ENCODE measurements at regions not wholly inside any gene's neighbourhood (a gene's known extent, or its start where the extent isn't known, plus 50 kb on each side); places are given as distances from the start of the nearest gene placed in this dataset.

DNA sequence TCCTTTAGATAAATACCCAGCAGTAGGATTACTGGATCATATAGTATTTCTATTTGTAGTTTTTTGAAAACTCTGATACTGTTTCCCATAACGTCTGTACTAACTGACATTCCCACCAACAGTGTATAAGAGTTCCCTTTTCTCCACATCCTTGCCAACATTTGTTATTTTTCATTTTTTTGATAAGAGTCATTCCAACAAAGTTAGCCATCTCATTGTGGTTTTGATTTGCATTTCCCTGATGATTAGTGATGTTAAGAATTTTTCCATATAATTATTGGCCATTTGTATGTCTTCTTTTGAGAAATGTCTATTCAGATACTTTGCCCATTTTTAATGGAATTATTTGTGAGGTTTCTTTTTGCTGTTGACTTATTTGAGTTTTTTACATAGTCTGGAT, 486.0 kb downstream of the FLRT2 start (continued):
- TF ChIP-seq NR2F2 (IDR thresholded peaks at IDR 0.05) (no peak), FOXA2 (IDR thresholded peaks at IDR 0.05) (no peak), HNF4A (conservative IDR thresholded peaks at IDR 0.05) (no peak)

DNA sequence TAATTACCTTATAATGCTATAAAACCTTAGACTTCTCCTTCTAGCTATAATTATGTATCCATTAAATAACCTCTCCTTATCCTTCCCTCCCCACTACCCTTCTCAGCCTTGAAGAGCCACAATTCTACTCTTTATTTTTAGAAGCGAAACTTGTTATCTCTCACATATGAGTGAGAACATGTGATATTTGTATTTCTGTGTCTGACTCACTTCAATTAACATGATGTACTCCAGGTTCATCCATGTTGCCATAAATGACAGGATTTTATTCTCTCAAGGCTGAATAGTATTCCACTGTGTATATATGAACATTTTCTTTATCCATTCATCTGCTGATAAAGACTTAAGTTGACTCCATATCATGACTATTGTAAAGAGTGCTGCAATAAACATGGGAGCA, 485.6 kb downstream of the FLRT2 start:
- Histone ChIP-seq H3K4me3 (ENCODE audit: low read depth in 1 of 3, low read length in 3 of 3) (no peak overlapping the region), H3K27ac (ENCODE audit: low read depth in 1 of 2, low read length in 2 of 2) (no peak overlapping the region), H3K36me3 (ENCODE audit: control insufficient read depth in 4 of 4, insufficient read depth in 3 of 4, low read depth in 1 of 4, low read length in 3 of 4) (no peaks in the 10 kb centered on the region), H3K4me1 (ENCODE audit: control insufficient read depth in 4 of 4, insufficient read depth in 4 of 4, low read length in 3 of 4) (no peaks in the 10 kb centered on the region), H3K9me3 (ENCODE audit: control insufficient read depth in 4 of 4, low read length in 3 of 4) (no peaks in the 10 kb centered on the region), H3K27me3 (ENCODE audit: control insufficient read depth in 4 of 4, insufficient read depth in 4 of 4, low read length in 3 of 4) (no peaks in the 10 kb centered on the region), H3K9ac (ENCODE audit: low read depth in 1 of 2, low read length in 2 of 2) (no peak overlapping the region)
- no peak for DNase-seq (ENCODE audit: low spot score)
- 89% methylated on average over 1 of the region's 1 CpG for WGBS
- TF ChIP-seq FOXA2 (IDR thresholded peaks at IDR 0.05) (no peak), SP1 (IDR thresholded peaks at IDR 0.05) (no peak)
- TF ChIP-seq, protein P1, sequence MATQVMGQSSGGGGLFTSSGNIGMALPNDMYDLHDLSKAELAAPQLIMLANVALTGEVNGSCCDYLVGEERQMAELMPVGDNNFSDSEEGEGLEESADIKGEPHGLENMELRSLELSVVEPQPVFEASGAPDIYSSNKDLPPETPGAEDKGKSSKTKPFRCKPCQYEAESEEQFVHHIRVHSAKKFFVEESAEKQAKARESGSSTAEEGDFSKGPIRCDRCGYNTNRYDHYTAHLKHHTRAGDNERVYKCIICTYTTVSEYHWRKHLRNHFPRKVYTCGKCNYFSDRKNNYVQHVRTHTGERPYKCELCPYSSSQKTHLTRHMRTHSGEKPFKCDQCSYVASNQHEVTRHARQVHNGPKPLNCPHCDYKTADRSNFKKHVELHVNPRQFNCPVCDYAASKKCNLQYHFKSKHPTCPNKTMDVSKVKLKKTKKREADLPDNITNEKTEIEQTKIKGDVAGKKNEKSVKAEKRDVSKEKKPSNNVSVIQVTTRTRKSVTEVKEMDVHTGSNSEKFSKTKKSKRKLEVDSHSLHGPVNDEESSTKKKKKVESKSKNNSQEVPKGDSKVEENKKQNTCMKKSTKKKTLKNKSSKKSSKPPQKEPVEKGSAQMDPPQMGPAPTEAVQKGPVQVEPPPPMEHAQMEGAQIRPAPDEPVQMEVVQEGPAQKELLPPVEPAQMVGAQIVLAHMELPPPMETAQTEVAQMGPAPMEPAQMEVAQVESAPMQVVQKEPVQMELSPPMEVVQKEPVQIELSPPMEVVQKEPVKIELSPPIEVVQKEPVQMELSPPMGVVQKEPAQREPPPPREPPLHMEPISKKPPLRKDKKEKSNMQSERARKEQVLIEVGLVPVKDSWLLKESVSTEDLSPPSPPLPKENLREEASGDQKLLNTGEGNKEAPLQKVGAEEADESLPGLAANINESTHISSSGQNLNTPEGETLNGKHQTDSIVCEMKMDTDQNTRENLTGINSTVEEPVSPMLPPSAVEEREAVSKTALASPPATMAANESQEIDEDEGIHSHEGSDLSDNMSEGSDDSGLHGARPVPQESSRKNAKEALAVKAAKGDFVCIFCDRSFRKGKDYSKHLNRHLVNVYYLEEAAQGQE (IDR thresholded peaks at IDR 0.05): no peak

DNA sequence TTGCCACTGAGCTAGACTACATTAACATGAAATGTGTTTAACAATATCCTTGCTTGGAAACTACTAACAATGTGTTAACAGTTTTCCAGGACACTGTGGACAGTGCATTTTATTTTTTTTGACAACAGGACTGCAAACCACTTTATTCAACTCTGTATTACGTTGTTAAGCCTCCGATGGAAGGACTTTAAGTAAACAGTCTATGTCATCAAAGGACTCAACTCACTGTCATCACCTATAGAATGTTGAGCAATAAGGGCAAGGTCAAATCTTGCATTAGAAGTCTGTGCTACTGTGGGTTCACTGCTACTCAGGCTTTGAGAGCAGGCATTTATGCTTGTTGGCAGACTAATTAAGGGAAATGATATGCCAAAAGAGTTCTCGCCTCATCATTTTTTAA, 483.7 kb downstream of the FLRT2 start:
- DNase-seq (ENCODE audit: low spot score): no peak
- 54% methylated on average over 3 of the region's 3 CpGs for WGBS
- no peaks in the 10 kb centered on the region for H3K36me3 ChIP-seq (ENCODE audit: control insufficient read depth in 4 of 4, insufficient read depth in 3 of 4, low read depth in 1 of 4, low read length in 3 of 4)

More for the DNA sequence above, 483.7 kb downstream of the FLRT2 start:
- no peak overlapping the region for H3K27ac ChIP-seq (ENCODE audit: low read depth in 1 of 2, low read length in 2 of 2)
- no peaks in the 10 kb centered on the region for H3K9me3 ChIP-seq (ENCODE audit: control insufficient read depth in 4 of 4, low read length in 3 of 4)
- H3K4me3 ChIP-seq (ENCODE audit: low read depth in 1 of 3, low read length in 3 of 3): no peak overlapping the region
- H3K9ac ChIP-seq (ENCODE audit: low read depth in 1 of 2, low read length in 2 of 2): no peak overlapping the region
- H3K4me1 ChIP-seq (ENCODE audit: control insufficient read depth in 4 of 4, insufficient read depth in 4 of 4, low read length in 3 of 4): no peaks in the 10 kb centered on the region
- TF ChIP-seq, protein P2, sequence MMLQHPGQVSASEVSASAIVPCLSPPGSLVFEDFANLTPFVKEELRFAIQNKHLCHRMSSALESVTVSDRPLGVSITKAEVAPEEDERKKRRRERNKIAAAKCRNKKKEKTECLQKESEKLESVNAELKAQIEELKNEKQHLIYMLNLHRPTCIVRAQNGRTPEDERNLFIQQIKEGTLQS (IDR thresholded peaks at IDR 0.05): no peak
- no peak for TF ChIP-seq RXRA (IDR thresholded peaks at IDR 0.05)
- no peak for TF ChIP-seq RAD21 (IDR thresholded peaks at IDR 0.05)
- no peak for TF ChIP-seq EGR1 (IDR thresholded peaks at IDR 0.05; ENCODE audit: low read depth in 2 of 2)
- TF ChIP-seq, protein P3, sequence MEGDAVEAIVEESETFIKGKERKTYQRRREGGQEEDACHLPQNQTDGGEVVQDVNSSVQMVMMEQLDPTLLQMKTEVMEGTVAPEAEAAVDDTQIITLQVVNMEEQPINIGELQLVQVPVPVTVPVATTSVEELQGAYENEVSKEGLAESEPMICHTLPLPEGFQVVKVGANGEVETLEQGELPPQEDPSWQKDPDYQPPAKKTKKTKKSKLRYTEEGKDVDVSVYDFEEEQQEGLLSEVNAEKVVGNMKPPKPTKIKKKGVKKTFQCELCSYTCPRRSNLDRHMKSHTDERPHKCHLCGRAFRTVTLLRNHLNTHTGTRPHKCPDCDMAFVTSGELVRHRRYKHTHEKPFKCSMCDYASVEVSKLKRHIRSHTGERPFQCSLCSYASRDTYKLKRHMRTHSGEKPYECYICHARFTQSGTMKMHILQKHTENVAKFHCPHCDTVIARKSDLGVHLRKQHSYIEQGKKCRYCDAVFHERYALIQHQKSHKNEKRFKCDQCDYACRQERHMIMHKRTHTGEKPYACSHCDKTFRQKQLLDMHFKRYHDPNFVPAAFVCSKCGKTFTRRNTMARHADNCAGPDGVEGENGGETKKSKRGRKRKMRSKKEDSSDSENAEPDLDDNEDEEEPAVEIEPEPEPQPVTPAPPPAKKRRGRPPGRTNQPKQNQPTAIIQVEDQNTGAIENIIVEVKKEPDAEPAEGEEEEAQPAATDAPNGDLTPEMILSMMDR (IDR thresholded peaks at IDR 0.05; ENCODE audit: low read depth, low read length, missing input control): no peak
- no peak for TF ChIP-seq SP1 (IDR thresholded peaks at IDR 0.05)
- no peak for TF ChIP-seq GABPA (IDR thresholded peaks at IDR 0.05 in 1 of 2, conservative IDR thresholded peaks at IDR 0.05 in 1 of 2)
- no peak for TF ChIP-seq FOXA1 (IDR thresholded peaks at IDR 0.05)
- no peak for TF ChIP-seq FOXA2 (IDR thresholded peaks at IDR 0.05)
- TF ChIP-seq, protein P4, sequence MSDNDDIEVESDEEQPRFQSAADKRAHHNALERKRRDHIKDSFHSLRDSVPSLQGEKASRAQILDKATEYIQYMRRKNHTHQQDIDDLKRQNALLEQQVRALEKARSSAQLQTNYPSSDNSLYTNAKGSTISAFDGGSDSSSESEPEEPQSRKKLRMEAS (IDR thresholded peaks at IDR 0.05): no peak
- no peak for TF ChIP-seq HNF4A (conservative IDR thresholded peaks at IDR 0.05)
- no peak for TF ChIP-seq JUND (IDR thresholded peaks at IDR 0.05)
- TF ChIP-seq, protein P1 (IDR thresholded peaks at IDR 0.05): no peak
- TF ChIP-seq NR2F2 (IDR thresholded peaks at IDR 0.05): no peak
- TF ChIP-seq HNF4G (IDR thresholded peaks at IDR 0.05): no peak
- H3K27me3 ChIP-seq (ENCODE audit: control insufficient read depth in 4 of 4, insufficient read depth in 4 of 4, low read length in 3 of 4): no peaks in the 10 kb centered on the region
